ENCODE measurements at regions not wholly inside any gene's neighbourhood (a gene's known extent, or its start where the extent isn't known, plus 50 kb on each side); places are given as distances from the start of the nearest gene placed in this dataset.

- no peak for TF ChIP-seq CTCF (conservative IDR thresholded peaks at IDR 0.05)
- no peak for TF ChIP-seq ZFX (IDR thresholded peaks at IDR 0.05)
Measured at GRCh38 chr4:29549342-29549741, 1170.8 kb upstream of the PCDH7 start.

Measured in C4-2B (cell line).